ENCODE measurements at regions not wholly inside any gene's neighbourhood (a gene's known extent, or its start where the extent isn't known, plus 50 kb on each side); places are given as distances from the start of the nearest gene placed in this dataset.

DNA sequence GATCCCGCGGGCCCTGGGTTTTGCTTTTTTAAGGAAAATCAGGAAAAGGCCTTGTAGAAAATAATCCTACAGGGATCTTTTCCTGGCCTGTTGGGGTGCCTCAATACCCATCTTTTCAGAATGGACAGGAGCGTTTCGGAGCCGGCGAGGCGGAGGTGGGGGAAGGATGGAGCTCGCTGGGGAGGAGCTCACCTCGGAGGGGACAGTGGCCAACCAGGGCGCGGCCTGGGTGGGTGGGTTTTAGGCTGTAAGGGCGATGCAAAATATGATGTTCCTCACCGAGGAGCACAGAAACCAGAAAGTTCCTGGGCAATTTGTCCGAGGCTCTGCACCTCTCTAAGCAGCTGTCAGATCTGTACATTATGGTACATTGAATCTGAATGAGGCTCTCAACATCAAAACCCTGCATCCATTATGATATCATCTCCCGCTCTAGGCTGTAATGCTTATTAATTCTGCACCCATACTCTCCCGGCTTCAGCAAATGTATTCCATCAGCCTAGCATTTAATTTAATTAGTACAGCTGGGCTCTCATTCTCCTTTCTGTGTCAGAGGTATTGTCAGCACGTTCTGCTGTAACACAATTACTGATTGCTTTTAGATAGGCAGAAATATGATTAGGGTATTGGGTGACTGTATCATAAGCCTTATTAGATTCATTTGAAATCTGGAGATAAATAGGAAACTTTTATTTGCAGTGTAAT lies 90.3 kb upstream of the SOX1 start:
- H3K36me3 ChIP-seq: no peaks in the 10 kb centered on the region
- H3K27me3 ChIP-seq: no peaks in the 10 kb centered on the region
- H3K4me1 ChIP-seq: no peaks in the 10 kb centered on the region
- WGBS, 2 donors: 88 to 90% methylated on average over 17 of the region's 17 CpGs
- no peak overlapping the region for H3K4me3 ChIP-seq (replicated peaks in 1 of 3)
- no peak overlapping the region for H3K27ac ChIP-seq
- DNase-seq: no peak
- no peaks in the 10 kb centered on the region for H3K9me3 ChIP-seq
- intact Hi-C loops (cut with DNase I): no loop called here
- TF ChIP-seq, protein P1, sequence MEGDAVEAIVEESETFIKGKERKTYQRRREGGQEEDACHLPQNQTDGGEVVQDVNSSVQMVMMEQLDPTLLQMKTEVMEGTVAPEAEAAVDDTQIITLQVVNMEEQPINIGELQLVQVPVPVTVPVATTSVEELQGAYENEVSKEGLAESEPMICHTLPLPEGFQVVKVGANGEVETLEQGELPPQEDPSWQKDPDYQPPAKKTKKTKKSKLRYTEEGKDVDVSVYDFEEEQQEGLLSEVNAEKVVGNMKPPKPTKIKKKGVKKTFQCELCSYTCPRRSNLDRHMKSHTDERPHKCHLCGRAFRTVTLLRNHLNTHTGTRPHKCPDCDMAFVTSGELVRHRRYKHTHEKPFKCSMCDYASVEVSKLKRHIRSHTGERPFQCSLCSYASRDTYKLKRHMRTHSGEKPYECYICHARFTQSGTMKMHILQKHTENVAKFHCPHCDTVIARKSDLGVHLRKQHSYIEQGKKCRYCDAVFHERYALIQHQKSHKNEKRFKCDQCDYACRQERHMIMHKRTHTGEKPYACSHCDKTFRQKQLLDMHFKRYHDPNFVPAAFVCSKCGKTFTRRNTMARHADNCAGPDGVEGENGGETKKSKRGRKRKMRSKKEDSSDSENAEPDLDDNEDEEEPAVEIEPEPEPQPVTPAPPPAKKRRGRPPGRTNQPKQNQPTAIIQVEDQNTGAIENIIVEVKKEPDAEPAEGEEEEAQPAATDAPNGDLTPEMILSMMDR (IDR thresholded peaks at IDR 0.05): no peak
- TF ChIP-seq POLR2A (IDR thresholded peaks at IDR 0.05): no peak

DNA sequence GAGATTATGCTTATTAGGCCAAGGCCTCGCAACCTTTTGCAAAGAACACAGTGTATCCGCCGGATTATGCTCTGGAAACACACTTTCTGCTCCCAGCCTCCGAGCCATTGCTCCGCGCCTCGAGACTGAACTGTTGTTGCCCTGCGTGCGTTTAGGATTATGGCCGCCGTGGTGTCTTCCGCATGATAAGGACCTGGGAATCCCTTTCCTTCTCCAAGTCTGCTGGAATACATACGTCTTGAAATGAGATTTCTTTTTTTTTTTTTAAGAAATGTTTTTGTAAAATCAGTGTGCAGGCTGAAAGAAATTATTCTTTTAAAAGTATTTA lies 89.8 kb upstream of the SOX1 start:
- Histone ChIP-seq H3K9me3 (no peaks in the 10 kb centered on the region), H3K4me1 (no peaks in the 10 kb centered on the region), H3K27ac (no peak overlapping the region), H3K4me3 (replicated peaks in 1 of 3) (no peak overlapping the region), H3K27me3 (no peaks in the 10 kb centered on the region), H3K36me3 (no peaks in the 10 kb centered on the region)
- TF ChIP-seq, protein P1 (IDR thresholded peaks at IDR 0.05): no peak
- no peak for TF ChIP-seq POLR2A (IDR thresholded peaks at IDR 0.05)
- no peak for DNase-seq
- intact Hi-C loops (cut with DNase I): no loop called here
- WGBS, 2 donors: 83 to 85% methylated on average over 13 of the region's 13 CpGs

DNA sequence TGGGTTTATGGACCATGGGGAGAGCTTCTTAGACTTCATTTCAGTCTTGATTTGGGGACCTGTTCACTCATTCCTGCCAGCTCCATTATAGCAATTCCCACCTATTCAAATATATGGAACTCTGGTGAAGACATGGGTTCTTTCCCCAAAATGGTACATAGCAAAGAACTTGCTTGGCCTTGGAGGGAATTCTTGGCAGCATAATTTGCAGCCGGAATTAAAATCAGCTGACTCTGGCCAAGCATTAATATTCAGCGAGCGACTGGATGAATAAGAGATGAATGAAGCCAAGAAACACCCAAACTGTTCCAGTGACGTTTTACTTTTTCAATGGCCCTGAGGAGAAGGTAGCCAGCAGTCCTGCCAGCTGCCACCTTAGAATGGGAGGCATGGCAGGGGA lies 88.4 kb upstream of the SOX1 start:
- Histone ChIP-seq H3K9me3 (no peaks in the 10 kb centered on the region), H3K27ac (no peak overlapping the region), H3K4me1 (no peaks in the 10 kb centered on the region), H3K4me3 (replicated peaks in 1 of 3) (no peak overlapping the region), H3K36me3 (no peaks in the 10 kb centered on the region), H3K27me3 (no peaks in the 10 kb centered on the region)
- 60 to 63% methylated on average over 4 of the region's 4 CpGs for WGBS, 2 donors
- TF ChIP-seq POLR2A (IDR thresholded peaks at IDR 0.05): no peak
- TF ChIP-seq, protein P1 (IDR thresholded peaks at IDR 0.05): no peak
- DNase-seq: no peak
- intact Hi-C loops (cut with DNase I): no loop called here

- intact Hi-C loops (cut with DNase I): no loop called here
- no peak overlapping the region for H3K27ac ChIP-seq
- no peak for DNase-seq
- H3K9me3 ChIP-seq: no peaks in the 10 kb centered on the region
- WGBS, 2 donors: 85 to 90% methylated on average over 14 to 15 of the region's 15 CpGs
- no peak for TF ChIP-seq POLR2A (IDR thresholded peaks at IDR 0.05)
- TF ChIP-seq, protein P1 (IDR thresholded peaks at IDR 0.05): no peak
- H3K36me3 ChIP-seq: no peaks in the 10 kb centered on the region
- H3K4me1 ChIP-seq: no peaks in the 10 kb centered on the region
- no peak overlapping the region for H3K4me3 ChIP-seq (replicated peaks in 1 of 3)
- H3K27me3 ChIP-seq: no peaks in the 10 kb centered on the region
Observed at GRCh38 chr13:111980146-111980929, 86.6 kb upstream of the SOX1 start.

DNA sequence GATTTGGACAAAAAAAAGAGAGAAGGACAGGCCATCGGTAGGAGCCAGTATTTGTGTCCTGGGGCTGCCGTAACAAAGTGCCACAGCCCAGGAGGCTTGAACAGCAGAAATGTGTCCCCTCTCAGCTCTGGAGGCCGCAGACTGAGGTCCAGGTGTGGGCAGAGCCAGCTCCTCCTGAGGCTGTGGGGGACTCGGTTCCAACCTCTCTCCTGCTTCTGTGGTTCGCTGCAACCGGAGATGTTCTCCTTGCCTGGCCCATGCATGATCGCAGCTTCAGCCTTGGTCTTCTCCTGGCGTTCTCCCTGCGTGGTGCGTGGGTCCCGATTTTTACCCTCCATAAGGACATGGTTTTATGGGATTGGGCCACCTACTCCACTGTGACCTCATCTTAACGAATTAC lies 85.9 kb upstream of the SOX1 start:
- no peaks in the 10 kb centered on the region for H3K4me1 ChIP-seq
- TF ChIP-seq POLR2A (IDR thresholded peaks at IDR 0.05): no peak
- TF ChIP-seq, protein P1 (IDR thresholded peaks at IDR 0.05): no peak
- DNase-seq: no peak
- no peaks in the 10 kb centered on the region for H3K9me3 ChIP-seq
- no peaks in the 10 kb centered on the region for H3K27me3 ChIP-seq
- H3K36me3 ChIP-seq: no peaks in the 10 kb centered on the region
- intact Hi-C loops (cut with DNase I): no loop called here
- 95 to 96% methylated on average over 12 of the region's 12 CpGs for WGBS, 2 donors
- H3K4me3 ChIP-seq (replicated peaks in 1 of 3): no peak overlapping the region
- H3K27ac ChIP-seq: no peak overlapping the region

Data from thyroid gland (tissue), 4 donors.